DOHH2 (cell line): ENCODE measurements at regions not wholly inside any gene's neighbourhood (a gene's known extent, or its start where the extent isn't known, plus 50 kb on each side); places are given as distances from the start of the nearest gene placed in this dataset.

Experiments
- H3F3A ChIP-seq: fragments of 200-600 bp; sonication (generic), shearing (Covaris generic); 2 replicates; pipeline ENCODE4 v1.6.0; 2016; ENCODE audit warnings: antibody characterized with exemption, mild to moderate bottlenecking; ENCODE audit not compliant: control insufficient read depth, insufficient read depth
- H3K27ac ChIP-seq: fragments of 200-600 bp; sonication (generic); 2 replicates; pipeline ENCODE4 v1.5.1; 2014; ENCODE audit warnings: low read depth, mild to moderate bottlenecking, low read length, moderate library complexity
- H3K27me3 ChIP-seq: fragments of 200-600 bp; sonication (generic); 2 replicates; pipeline ENCODE4 v1.6.1; 2014; ENCODE audit warnings: mild to moderate bottlenecking, low read length, mixed read lengths; ENCODE audit not compliant: control insufficient read depth
- H3K36me3 ChIP-seq: fragments of 200-600 bp; sonication (generic); 2 replicates; pipeline ENCODE4 v1.6.1; 2014; ENCODE audit warnings: mild to moderate bottlenecking, low read length, moderate library complexity, mixed read lengths; ENCODE audit not compliant: control insufficient read depth
- H3K4me1 ChIP-seq: fragments of 200-600 bp; sonication (generic); 2 replicates; pipeline ENCODE4 v1.6.1; 2014; ENCODE audit warnings: mild to moderate bottlenecking, low read length, mixed read lengths; ENCODE audit not compliant: control insufficient read depth
- H3K4me2 ChIP-seq: fragments of 200-600 bp; sonication (generic); 2 replicates; pipeline ENCODE4 v1.6.0; 2014; ENCODE audit warnings: mild to moderate bottlenecking, low read length, moderate library complexity
- H3K4me3 ChIP-seq: fragments of 200-600 bp; sonication (generic); 2 replicates; pipeline ENCODE4 v1.5.1; 2014; ENCODE audit warnings: mild to moderate bottlenecking, low read length, mixed read lengths
- H3K79me2 ChIP-seq: fragments of 200-600 bp; sonication (generic); 2 replicates; pipeline ENCODE4 v1.6.1; 2014; ENCODE audit warnings: mild to moderate bottlenecking, low read length, mixed read lengths; ENCODE audit not compliant: control insufficient read depth
- H3K9me2 ChIP-seq: fragments of 200-600 bp; sonication (generic); replicated peaks from 2 replicates; pipeline ENCODE4 v1.6.1; 2014; ENCODE audit warnings: mild to moderate bottlenecking, low read length, mixed read lengths; ENCODE audit not compliant: control insufficient read depth
- H3K9me3 ChIP-seq: fragments of 200-600 bp; sonication (generic); 2 replicates; pipeline ENCODE4 v1.6.1; 2014; ENCODE audit warnings: antibody characterized with exemption, low read length, mixed read lengths; ENCODE audit not compliant: control insufficient read depth, insufficient read depth
- H4K20me1 ChIP-seq: fragments of 200-600 bp; sonication (generic); 2 replicates; pipeline ENCODE4 v1.6.0; 2014; ENCODE audit warnings: low read depth, mild to moderate bottlenecking, antibody characterized with exemption, low read length, moderate library complexity; ENCODE audit not compliant: control insufficient read depth, insufficient read depth
- CTCF ChIP-seq: fragments of 200-600 bp; sonication (generic); IDR thresholded peaks from one replicate; pipeline ENCODE4 v1.5.1; 2014; ENCODE audit warnings: antibody characterized with exemption, mild to moderate bottlenecking, low read depth, low read length; ENCODE audit not compliant: poor library complexity, severe bottlenecking
- EZH2phosphoT487 ChIP-seq: fragments of 200-600 bp; sonication (generic); IDR thresholded peaks from 2 replicates; pipeline ENCODE4 v1.6.1; 2017; ENCODE audit warnings: borderline replicate concordance, mild to moderate bottlenecking, antibody characterized with exemption, low read length, moderate library complexity, mixed read lengths

- H3K27me3 ChIP-seq: no peaks in the 10 kb centered on the region
- TF ChIP-seq EZH2phosphoT487 (no peak), CTCF (no peak)
- H3K27ac ChIP-seq: no peak overlapping the region
- H3K36me3 ChIP-seq: no peaks in the 10 kb centered on the region
- H3K79me2 ChIP-seq: no peaks in the 10 kb centered on the region
- no peaks in the 10 kb centered on the region for H3K9me2 ChIP-seq
- H3K4me1 ChIP-seq: no peaks in the 10 kb centered on the region
- peaks cover 3% of the 10 kb centered on the region; the same call in 1 of the 2 replicates for H3K9me3 ChIP-seq
- H3K4me2 ChIP-seq: no peak overlapping the region
- H3F3A ChIP-seq: no peaks in the 10 kb centered on the region
- H4K20me1 ChIP-seq: no peaks in the 10 kb centered on the region
- no peak overlapping the region for H3K4me3 ChIP-seq
These were observed 198.2 kb upstream of the CDH4 start for GRCh38 chr20:61053889-61054288.

GRCh38 chr20:61054411-61054810 is 197.7 kb upstream of the CDH4 start:
- no peak overlapping the region for H3K4me2 ChIP-seq
- no peak overlapping the region for H3K4me3 ChIP-seq
- no peaks in the 10 kb centered on the region for H3F3A ChIP-seq
- no peaks in the 10 kb centered on the region for H4K20me1 ChIP-seq
- TF ChIP-seq CTCF (no peak), EZH2phosphoT487 (no peak)
- no peak overlapping the region for H3K27ac ChIP-seq
- H3K9me2 ChIP-seq: no peaks in the 10 kb centered on the region
- peaks cover 3% of the 10 kb centered on the region; the same call in 1 of the 2 replicates for H3K9me3 ChIP-seq
- H3K79me2 ChIP-seq: no peaks in the 10 kb centered on the region
- no peaks in the 10 kb centered on the region for H3K27me3 ChIP-seq
- H3K36me3 ChIP-seq: no peaks in the 10 kb centered on the region
- no peaks in the 10 kb centered on the region for H3K4me1 ChIP-seq

GRCh38 chr20:61055180-61056010 is 196.7 kb upstream of the CDH4 start:
- Histone ChIP-seq H3F3A (no peaks in the 10 kb centered on the region), H3K9me3 (0 out of 2 replicates have a peak, but pooled peaks cover 3% of the 10 kb centered on the region), H3K9me2 (no peaks in the 10 kb centered on the region), H3K4me1 (no peaks in the 10 kb centered on the region), H3K27ac (no peak overlapping the region), H3K4me3 (no peak overlapping the region), H3K4me2 (no peak overlapping the region), H3K79me2 (no peaks in the 10 kb centered on the region), H3K36me3 (no peaks in the 10 kb centered on the region), H4K20me1 (no peaks in the 10 kb centered on the region), H3K27me3 (no peaks in the 10 kb centered on the region)
- no peak for TF ChIP-seq EZH2phosphoT487
- TF ChIP-seq CTCF: no peak
